HG02759 (cell line): ENCODE measurements at regions not wholly inside any gene's neighbourhood (a gene's known extent, or its start where the extent isn't known, plus 50 kb on each side); places are given as distances from the start of the nearest gene placed in this dataset.

Experiments used
- ATAC-seq: cut with Tn5 transposase; IDR thresholded peaks from one replicate; pipeline ENCODE4 v1.9.1; 2021; ENCODE audit warnings: mild to moderate bottlenecking, moderate library complexity; ENCODE audit not compliant: unreplicated experiment

DNA sequence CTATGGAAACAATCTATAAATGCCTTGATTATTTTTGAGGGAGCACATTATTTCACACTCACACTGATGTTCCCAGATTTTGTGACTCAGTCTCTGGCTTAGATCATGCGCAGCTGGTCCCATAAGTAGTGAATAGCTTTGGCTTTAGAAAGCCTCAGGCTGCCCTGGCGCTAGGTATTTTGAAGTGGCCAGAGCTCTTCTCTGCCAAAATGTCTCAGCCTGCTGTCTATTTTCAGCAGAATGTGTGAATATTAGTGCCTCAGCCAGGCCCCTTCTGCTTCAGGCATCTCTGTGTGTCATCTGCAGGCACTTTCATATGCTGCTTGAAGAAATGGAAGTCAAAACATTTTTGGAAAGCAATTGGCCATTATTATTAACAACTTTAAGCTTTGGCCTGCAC is 931.0 kb upstream of the INTU start:
- no peak for ATAC-seq

GRCh38 chr4:126702747-126703146 is 930.0 kb upstream of the INTU start:
- ATAC-seq = no peak

- ATAC-seq = no peak
Measured at GRCh38 chr4:126705266-126705665, 927.5 kb upstream of the INTU start.

- no peak for ATAC-seq
Measured at GRCh38 chr4:126708716-126709115, 924.0 kb upstream of the INTU start.

- no peak for ATAC-seq
Measured at GRCh38 chr4:126710935-126711334, 921.8 kb upstream of the INTU start.

GRCh38 chr4:126715067-126715466 is 917.7 kb upstream of the INTU start:
- ATAC-seq = no peak

DNA sequence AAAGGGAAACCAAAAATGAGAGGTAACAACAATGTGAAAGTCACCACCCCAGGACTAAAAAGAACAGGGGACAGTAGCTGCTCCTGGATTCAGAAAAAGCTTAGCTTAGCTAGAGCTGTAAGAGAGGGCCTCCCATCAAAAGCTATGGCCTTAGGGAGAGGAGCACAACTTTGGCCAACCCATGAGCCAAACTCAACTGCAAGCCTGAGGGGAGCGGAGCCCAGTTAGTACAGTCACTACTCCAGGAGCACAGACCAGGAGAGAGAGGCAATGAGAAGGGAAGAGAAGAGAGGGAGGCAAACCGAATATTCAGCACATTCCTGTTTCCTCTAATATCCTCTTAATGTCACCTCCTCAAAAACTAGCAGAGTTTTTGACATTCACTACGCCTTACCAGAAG is 917.1 kb upstream of the INTU start:
- ATAC-seq = no peak

GRCh38 chr4:126718136-126718535 is 914.6 kb upstream of the INTU start:
- ATAC-seq = no peak

GRCh38 chr4:126719852-126720251 is 912.9 kb upstream of the INTU start:
- ATAC-seq = no peak

GRCh38 chr4:126725906-126726305 is 906.9 kb upstream of the INTU start:
- no peak for ATAC-seq

GRCh38 chr4:126727461-126727860 is 905.3 kb upstream of the INTU start:
- ATAC-seq = no peak

GRCh38 chr4:126731062-126731461 is 901.7 kb upstream of the INTU start:
- no peak for ATAC-seq

- no peak for ATAC-seq
Measured at GRCh38 chr4:126733301-126733700, 899.5 kb upstream of the INTU start.

DNA sequence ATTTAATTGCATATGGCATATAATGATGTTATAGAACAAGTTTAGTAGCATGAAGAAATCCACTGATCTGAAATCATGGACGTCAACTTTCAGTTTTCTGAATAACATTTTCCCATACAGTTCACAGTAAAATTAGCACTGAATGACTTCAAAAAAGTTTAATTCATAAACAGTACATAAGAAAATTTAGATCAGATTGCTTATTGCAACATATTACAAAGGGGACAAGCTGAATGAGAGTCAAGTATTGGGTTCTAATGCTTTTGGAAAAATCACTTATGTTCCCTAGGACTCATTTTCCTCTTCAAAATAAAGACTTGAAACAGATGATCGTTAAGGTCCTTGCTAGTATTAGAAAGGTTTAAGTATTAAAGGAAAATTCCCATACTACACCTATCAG is 898.3 kb upstream of the INTU start:
- ATAC-seq = no peak

DNA sequence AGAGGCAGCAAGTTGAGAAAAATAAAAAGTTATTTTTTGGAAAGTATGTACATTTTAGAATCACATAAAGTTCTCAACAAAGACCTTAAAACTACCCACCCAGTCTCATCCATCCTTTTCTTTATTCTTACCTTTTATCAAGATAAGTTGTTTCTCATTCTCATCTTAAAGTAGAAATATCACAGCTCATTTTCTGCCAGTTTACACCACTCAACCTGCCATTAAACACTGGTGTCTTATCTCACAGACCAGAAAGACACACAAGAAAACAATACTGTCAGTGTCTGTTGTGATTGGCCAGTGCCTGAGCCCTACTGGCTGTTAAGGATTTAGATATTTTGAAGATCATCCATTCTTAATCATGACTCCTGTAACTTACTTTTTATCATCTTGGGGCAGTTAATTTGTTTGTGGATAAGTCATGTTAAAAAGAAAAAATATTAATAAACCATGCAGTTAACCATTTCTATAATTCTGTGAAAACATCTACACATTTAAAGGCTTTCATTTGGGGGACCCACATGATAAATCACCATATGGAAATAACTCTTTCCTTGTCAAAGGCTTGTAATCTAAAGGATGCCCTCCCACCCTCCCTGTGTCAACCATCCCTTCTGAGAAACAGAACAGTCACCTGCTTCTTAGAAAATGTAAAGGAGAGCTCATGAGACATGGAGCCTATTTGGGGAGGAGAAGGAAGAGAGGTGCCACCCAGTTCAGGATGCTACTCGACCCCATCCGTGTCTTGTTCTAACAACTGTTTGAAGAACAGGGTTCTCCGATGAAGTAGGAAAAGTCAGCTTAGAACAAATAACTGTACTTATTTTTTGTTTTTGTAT is 897.2 kb upstream of the INTU start:
- ATAC-seq = no peak

DNA sequence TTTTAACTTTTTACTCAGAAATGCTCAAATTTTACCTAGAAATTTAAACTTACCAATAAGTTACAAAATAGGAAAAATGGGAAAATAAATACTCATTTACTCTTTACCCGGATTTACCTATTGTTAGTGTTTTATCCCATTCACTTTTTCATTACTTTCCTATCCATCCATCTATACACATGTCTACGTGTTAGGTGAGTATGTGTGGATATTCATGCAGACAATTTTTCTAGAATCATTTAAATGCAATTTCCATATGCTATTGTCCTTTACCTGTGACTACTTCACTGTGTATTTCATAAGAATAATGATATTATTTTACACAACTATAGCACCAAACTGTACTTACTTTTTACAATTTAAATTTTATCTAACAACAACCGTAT is 896.6 kb upstream of the INTU start:
- ATAC-seq = no peak

DNA sequence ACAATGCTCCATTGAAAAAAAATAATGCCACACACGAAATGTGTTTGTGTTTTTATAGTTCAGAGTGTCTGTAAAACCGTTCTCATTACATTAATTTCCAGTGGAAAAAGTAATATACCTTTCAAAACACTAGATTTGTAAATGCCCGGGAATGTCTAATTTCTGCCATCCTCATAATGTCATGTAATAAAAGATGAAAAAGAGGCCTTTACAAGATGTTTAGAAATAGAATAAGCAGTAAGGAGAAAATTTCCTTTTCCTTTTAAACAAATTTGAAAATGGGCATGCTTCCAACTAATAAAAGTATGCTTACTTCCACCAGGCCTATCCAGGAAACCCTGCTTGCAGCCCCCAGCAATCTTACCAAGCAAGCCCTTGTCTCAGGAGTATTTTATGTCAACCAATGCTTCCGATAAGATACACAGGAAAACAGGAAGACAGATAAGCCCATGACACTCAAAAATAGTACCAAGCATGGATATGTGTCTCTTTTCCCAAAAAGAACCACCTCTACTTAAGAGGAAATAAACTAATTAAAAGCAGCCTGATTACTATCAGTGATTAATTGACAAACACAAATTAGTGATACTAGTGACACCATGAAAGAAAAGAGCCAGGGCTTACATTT is 894.7 kb upstream of the INTU start:
- ATAC-seq = no peak

GRCh38 chr4:126738527-126738923 is 894.2 kb upstream of the INTU start:
- ATAC-seq = no peak

- ATAC-seq = no peak
Measured at GRCh38 chr4:126738926-126739325, 893.8 kb upstream of the INTU start.

- no peak for ATAC-seq
Measured at GRCh38 chr4:126740687-126741086, 892.1 kb upstream of the INTU start.

DNA sequence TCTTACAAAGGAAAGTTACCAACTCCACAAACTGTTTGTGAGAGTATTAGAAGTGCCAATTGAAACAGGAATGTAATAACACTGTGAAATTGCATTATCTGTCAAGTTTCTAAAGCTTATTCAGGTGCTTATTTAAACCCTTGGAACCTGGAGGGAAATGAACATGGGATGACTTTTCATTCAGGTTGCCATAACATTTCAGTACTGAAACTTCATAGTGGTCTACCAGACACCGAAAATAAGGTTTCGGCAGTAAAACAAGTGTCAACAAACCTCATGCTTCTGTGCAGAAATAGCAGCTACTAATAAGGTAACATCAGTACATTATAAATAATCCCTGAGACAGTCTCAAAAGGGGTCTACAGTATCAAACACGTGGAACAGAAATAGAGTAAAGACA is 890.7 kb upstream of the INTU start:
- no peak for ATAC-seq

DNA sequence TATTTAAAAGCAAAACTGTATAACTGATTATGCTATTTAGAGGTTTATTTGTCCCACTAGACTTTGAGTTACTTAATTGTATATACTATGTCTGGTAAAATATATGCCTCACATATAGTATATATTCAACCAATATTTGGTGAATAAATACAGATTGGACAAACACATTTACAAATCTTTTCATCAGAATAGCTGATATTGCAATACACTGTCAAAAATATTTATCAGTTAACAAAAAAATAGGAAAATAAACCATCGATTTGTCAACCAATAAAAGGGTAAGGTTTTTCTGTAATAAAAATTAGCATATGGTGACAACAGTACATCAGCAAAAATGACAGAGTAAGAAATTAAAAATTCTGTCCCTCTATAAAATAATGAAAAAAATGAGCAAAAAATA is 889.9 kb upstream of the INTU start:
- ATAC-seq = no peak

DNA sequence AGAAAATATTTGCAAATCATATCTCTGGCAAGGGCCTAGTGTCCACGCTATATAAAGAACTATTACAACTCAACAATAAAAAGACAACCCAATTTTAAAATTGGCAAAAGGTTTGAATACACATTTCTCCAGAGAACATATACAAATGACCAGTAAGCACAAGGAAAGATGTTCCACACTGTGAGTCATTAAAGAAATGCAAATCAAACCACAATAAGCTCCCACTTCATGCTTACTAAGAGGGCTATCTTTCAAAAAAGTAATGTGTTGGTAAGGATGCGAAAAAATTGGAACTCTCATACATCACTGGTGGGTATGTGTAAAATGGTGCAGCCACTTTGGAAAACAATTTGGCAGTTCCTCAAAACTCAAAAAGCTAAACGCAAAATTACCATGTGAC is 884.0 kb upstream of the INTU start:
- ATAC-seq = no peak
